ENCODE measurements at regions not wholly inside any gene's neighbourhood (a gene's known extent, or its start where the extent isn't known, plus 50 kb on each side); places are given as distances from the start of the nearest gene placed in this dataset.
"Not testable (repeated sequence)": the region's sequence is repeated elsewhere in the genome, so short reads cannot be mapped to it uniquely, and the experiment has no call there.

DNA sequence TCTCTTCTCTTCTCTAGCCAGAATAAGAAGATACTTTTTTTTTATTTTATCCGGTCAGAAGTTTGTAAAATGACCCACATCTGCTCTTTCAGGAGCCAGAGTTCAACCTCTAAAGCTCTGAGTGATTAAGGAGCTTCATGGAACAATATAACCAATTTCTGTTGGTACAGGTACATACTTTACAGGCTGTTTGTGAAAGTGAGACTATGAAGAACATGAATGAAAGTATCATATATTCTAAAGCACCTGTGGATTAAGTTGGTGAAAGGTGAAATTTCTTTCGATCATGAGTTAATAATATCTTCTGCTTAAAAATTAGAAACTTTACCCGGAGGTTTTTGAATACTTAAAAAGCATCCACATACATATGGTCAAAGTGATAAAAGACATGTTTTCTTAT lies 65.2 kb downstream of the DMRT2 start:
- DNase-seq (ENCODE audit: low spot score) = no peak

DNA sequence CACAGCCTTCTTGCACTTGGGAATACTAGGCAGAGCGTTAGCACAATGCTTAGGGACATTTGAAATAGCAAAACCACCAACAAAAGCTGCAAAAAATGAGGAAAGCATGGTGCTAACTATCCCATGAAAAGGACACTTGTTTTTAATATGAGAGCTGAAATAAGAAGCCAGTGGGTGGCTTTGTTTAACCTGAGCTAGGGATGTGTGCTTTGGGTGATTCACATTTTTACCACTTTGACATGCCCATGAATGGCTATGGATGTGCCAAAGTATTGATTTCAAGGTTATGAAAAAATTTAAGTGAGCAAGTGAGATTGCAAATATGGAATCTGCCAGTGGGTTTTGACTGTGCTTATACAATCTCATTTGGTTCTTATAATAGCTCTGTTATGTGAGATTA lies 67.3 kb downstream of the DMRT2 start:
- no peak for DNase-seq (ENCODE audit: low spot score)

DNA sequence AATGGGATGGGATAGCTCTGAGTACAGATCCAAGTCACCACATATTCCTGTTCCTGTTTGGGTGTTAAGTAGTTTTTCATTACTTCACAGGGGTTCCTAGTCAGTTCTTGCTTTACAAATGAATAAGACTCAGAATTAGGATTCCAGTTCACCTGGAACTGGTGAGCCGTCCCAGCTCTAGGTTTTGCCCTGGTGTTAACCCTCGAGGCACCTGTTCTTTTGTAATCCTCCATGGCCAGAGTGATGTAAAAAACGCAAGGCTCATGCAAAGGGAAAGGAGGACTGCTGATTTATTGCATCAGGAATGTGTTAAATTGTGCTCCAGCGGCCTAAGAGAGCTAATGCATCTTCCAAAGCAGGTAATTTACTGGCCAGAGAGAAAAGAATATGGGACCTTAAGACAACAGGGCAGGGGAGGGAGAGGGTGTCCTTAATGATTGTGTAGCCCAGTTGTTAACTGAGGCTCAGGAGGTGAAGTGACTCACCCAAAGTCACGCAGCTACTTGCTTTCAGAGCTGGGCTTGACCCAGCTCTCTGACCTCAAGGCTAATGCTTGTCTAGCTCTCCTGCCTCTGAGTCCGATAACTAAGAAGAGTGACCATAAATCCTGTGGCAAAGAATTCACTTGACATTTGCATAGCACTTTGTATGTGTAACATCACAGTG lies 70.5 kb downstream of the DMRT2 start:
- no peak for DNase-seq (ENCODE audit: low spot score)

DNA sequence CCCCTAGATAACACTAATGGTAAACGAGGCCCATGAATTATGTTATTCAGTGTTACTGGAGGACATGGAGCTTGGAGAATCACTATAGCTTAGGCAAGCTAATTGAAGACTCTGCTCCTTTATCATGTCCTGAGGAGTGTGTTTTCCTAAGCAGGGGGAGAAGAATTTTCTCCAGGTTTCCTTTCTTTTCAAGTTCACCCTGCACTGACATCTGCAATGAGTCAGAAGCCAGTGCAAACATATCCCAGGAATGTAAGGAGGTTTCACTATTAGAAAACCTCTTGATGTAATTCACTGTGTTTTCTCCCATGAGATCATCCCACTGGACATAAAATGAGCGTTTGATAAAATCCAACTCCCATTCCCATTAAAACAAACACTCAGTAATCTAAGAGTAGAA lies 75.6 kb downstream of the DMRT2 start:
- DNase-seq (ENCODE audit: low spot score) = no peak

DNA sequence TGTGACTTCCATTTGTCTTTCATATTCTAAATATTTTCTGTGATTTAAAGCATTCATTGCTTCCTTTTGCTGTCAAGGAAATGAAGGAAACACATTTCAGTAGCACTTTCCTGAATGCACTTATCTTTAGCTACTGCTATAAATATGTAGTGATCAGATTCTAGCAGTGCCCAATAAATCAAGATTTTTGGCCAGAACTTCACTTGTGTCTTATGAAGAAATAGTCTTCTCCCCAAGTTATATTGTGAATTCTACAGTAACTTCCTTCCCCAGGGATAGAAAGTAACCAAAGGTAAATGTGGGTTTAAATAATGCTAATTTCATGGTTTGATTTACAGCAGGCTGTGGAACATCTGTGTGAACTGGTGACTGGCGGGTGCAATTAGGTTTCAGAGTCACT lies 77.9 kb downstream of the DMRT2 start:
- no peak for DNase-seq (ENCODE audit: low spot score)

DNA sequence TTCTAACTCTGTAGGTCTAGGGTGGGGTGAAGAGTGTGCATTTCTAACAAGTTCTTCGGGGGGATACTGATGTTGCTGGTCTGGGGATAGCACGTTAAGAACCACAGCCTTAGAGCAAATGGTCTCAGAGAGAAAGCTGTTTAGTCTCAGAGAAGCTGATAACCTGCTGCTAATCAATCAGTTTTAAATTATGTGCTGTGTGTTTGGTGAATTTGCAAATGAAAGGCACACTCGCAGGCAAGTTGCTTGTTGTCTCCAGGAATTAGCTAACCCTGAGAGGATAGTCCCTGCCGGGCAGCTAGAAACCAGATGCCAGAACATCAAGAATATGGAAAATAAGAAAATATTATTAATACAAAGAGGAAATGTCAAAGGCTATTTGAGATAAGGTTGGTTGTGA lies 79.2 kb downstream of the DMRT2 start:
- no peak for DNase-seq (ENCODE audit: low spot score)

DNA sequence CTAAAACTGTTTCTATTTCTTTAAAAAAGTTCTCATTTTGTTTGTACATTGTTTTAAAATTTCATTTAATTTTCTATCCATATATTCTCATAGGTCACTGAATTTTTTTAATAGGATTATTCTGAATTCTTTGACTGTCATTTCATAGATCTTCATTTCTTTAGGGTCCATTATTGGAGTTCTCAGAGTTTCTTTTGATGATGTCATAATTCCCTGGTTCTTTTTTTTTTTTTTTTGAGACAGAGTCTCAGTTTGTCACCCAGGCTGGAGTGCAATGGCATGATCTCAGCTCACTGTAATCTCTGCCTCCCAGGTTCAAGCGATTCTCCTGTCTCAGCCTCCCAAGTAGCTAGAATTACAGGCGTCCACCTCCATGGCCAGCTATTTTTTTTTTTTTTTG lies 89.9 kb downstream of the DMRT2 start:
- DNase-seq (ENCODE audit: low spot score) = no peak

DNA sequence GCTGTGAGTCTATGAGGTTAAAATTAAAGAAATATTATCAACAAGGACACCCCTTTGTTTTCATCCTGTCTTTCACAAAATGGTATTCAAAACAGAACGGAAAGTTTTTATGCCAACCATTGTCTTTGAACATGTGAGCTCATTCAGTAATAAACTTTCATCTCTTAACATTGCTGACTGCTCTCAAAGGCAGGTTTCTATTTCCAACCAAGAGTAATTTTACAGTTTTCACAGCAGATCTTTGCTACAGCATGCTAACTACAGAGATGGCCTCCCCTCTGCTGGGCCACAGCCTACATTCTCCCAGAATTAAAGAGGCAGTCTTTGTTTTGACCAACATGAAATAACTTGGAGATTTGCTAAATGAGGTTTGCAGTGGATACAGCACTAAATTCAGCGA lies 101.5 kb downstream of the DMRT2 start:
- no peak for DNase-seq (ENCODE audit: low spot score)

DNA sequence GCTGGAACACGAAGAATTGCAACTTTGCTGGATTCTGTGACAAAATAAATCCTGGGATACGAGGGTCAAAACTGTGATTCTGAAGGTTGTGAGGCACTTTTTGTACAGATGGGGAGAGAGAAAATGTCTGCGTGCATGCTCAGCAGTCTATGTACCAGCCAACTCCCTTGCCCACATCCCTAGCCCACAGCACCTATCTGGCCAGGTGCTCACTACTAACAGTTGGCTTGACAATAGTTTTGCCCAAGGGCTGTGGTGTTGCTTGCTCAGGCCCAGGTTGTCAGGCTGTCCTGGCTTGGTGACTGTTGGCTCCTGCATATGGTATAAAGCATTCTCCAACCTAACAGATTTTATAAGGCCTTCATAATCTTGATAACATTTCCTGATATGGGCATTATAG lies 102.0 kb downstream of the DMRT2 start:
- no peak for DNase-seq (ENCODE audit: low spot score)

DNA sequence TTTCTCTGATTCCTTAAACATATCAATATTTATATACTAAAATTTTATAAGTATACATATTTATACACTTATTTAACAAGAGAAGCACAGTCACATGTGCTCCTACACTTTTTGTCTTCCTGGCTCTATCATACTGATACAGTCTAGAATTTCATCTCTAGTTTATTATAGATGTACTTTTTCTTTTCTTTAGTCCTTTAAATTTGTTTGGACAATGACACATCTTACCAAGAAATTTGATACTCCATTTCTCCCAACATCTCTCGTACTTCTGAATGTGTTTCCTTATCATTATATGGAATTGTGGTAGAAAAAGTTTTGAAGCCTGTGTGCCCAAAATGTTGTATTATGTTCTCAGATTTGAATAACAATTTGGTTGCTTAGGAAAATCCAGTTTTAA lies 104.6 kb downstream of the DMRT2 start:
- DNase-seq (ENCODE audit: low spot score) = no peak

DNA sequence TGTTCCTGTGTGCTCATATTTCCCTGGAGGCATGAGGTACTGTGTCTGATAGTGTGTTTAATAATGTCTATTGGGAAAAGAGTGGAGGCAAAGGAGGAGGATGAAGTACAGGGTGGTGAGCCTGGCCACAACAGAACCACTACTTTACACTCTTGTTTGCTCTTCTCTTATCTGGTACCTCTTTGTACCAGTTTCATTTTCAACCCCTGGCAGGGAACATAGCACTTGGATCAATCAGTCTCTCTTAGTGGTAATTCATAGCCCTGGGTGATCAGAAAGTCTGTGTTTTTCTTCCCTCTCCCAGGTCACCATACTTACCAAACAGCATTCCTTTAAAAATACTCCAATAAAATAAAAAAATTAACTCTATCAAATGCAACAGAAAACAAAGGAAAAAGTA lies 105.4 kb downstream of the DMRT2 start:
- DNase-seq (ENCODE audit: low spot score) = no peak

DNA sequence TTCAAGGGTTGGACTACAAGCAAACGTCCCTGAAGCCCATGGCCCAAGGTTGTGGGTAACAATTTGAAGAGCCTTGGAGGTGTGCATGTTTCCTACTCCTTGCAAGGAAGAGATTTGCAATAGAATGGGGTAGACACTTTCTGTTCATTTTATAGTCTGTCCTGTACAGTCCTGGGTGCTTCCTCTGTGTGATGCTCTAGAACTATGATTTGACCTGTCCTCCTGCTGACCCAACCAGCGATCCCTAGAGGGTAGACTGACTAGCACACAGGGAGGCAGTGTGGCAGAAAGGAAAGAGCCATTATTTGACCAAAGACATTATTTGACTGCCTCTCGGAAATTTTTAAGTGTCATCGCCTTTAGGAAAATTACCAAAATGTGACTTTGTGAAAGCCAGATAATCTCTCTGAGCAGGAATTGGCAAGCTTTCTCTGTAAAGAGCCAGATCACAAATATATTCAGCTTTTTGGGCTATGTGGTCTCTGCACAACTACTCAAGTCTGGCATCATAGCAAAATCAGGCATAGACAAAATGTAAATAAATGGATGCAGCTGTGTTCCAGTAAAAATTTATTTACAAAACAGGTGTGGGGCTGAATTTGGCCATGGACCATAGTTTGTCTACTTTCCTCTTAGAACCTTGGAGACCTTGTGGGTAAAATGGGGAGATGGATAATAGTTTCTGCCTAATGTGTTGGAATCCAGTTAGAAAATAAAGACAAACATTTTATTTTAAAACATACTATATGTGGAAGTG lies 106.8 kb downstream of the DMRT2 start:
- DNase-seq (ENCODE audit: low spot score) = no peak

DNA sequence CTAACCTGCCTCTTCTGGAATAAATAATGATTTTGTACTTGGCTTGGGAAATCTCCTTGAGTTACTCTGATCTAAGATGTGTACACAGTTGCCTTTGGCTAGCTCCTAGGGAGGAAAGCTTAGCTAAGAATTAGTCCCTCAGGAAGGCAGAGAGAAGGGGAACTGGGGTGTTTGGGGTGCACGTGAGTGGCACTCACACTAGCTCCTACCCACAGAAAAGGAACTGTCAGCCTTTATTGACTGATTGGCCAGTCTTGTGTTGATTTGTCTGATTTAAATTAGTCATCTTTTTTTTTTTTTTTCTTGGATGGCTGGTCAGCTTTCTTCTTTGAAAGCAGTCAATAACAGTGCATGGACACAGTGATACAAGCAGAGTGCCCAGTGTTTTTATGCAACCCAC lies 107.7 kb downstream of the DMRT2 start:
- DNase-seq (ENCODE audit: low spot score) = no peak

DNA sequence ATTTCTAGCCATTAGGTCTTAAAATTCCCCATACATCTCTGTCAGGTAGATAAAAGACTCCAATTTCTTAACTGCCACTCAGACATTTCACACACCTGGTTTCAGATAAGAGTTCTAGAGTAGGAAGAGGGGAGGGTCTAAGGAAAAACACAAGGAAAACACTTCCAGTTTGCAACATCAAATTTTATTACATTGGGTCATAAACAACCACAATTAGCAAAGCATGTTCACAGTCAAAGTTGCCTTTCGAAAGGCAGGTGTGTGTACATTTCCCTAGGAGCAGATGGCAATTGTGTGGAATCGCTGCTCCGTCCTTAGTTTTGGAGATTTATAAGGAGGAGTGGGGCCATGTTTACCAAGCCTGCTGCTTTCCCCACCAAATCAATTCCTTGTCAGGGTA lies 120.8 kb downstream of the DMRT2 start:
- DNase-seq (ENCODE audit: low spot score) = no peak

DNA sequence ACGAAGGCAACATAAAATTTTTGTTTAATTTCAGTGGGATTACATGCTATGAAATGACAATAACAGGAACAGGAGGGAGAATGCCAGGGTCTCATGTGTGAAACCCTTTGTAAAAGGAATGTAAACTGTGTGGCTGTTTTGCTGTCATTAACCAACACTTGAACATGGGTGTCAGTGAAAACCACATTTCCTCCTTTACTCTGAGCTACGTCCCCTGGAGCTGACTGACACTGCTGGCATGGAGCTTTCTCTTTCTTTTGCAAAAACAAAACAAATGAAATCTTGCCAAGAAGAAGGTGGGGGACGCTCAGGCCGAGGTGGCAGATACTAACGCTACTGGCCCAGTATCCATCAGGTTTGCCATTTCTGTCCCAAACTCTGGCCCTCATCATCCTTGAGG lies 121.4 kb downstream of the DMRT2 start:
- DNase-seq (ENCODE audit: low spot score) = no peak

DNA sequence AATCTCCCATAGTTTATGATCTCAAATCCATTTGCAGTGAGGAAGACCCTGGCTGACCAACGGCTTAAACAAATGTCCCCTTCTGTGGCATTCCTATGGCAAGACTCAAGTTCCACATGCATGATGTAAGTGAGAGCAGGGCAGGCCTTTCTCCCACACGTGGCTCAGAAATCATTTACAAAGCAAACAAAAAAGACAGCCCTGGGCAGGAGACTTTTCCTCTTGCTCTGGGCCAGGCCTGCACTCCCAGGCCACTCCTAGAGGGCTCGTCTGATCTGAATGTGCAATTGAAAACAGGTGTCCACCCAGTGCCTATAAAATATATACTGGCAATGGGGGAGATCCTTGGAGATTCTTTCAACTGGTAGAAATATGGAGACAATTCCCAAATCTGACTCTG lies 123.1 kb downstream of the DMRT2 start:
- no peak for DNase-seq (ENCODE audit: low spot score)

DNA sequence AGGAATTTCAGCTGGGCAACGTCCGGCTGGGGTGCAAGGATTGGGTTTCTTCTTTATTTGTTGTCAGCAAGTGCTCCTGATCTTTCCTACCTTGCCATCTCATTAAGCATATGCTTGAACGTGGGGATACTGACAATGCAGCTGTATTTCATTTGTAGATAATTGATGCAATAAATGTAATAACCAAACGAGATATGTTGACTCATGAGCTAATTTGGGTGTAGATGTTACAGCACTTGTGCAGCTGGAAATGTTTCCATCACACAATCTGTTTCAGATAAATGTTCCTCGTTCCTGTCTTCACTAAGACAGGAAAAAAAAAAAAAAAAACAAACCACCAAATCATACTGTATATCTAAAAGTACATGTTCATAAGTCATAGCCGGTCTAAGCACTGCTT lies 123.8 kb downstream of the DMRT2 start:
- no peak for DNase-seq (ENCODE audit: low spot score)

DNA sequence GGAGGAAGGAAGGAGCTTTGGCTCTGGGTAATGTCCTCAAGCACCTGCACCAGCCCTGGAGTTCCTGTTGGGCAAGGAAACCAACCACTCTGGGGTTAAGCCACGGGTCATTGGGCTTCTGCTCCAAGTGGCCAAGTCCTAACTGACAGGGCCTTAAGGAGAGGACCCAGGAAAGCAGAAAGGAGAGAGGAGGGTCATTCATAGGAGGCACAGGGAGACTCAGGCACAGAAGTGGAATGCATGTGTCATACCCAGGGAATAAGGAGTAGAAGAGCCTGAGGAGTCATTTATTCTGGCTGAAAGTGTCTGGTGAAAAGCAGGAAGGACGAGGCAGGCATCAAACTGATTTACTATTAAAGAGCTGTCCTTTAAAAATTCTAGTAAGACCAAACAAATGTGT lies 129.2 kb downstream of the DMRT2 start:
- no peak for DNase-seq (ENCODE audit: low spot score)

DNA sequence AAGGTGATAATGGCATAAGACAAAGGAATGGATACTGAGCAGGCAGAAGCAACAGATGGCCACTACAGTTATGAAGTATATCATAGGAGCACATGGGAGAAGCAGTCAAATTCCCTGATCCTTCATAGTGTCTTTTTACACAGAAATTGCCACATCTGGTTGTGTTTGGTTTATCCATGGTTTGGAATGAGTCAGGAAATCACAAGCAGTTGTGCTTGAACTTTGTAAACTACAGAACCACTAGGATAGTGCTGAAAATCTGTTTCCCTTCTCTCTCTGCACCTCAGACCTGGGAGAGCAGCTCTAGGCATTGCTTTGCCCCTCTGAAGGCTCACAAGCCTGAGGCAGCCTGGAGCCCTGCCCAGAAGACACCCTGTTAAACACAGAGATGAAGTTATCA lies 134.0 kb downstream of the DMRT2 start:
- DNase-seq (ENCODE audit: low spot score) = no peak

DNA sequence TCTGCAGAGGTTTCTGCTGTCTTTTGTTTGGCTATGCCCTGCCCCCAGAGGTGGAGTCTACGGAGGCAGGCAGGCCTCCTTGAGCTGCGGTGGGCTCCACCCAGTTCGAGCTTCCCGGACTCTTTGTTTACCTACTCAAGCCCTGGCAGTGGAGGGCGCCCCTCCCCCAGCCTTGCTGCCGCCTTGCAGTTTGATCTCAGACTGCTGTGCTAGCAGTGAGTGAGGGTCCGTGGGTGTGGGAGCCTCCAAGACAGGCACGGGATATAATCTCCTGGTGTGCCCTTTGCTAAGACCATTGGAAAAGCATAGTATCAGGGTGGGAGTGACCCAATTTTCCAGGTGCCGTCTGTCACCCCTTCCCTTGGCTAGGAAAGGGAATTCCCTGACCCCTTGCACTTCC lies 137.0 kb downstream of the DMRT2 start:
- not testable (repeated sequence) for DNase-seq (ENCODE audit: low spot score)

DNA sequence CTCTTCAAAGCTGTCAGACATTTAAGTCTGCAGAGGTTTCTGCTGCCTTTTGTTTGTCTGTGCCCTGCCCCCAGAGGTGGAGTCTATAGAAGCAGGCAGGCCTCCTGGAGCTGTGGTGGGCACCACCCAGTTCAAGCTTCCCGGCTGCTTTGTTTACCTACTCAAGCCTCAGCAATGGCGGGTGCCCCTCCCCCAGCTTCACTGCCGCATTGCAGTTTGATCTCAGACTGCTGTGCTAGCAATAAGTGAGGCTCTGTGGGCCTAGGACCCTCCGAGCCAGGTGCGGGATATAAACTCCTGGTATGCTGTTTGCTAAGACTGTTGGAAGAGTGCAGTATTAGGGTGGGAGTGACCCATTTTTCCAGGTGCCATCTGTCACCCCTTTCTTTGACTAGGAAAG lies 145.5 kb downstream of the DMRT2 start:
- DNase-seq (ENCODE audit: low spot score) = not testable (repeated sequence)

DNA sequence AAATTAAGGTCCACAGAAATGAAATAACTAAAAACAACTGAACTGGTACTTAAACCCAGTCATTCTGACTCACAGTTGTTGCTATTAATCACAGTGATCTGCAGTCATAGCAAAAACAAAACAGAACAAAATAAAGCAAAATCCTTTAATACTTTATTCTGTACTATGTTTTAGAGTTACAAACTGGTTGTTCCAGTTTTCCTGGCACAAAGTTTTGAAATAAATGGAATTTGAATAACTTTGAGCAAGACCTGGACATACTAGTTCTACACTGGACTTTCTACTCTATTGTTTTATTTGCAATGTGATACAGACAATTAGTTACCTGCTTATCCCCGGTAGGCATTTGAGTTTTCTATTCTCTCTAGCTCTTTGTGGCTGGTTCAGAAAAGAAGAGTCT lies 147.9 kb downstream of the DMRT2 start:
- no peak for DNase-seq (ENCODE audit: low spot score)

DNA sequence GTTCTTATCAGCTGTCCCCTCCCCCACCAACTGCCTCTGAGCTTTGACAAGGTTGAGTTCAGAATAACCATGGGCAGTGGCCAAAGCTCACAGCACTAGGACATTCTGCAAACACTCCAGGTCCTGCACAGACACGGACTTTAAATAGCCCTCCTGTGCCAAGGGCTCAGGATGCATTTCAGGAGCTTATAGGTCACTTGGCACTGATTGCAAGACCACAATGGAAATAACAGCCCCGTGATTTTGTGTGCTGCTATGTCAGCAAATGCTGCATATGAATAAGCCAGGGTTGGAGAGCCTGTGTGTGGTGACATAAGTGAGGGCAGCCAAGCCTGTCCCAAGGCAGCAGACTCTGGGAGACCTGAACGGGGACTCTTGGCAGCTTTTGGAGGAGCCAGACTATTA lies 150.7 kb downstream of the DMRT2 start:
- DNase-seq (ENCODE audit: low spot score) = no peak

DNA sequence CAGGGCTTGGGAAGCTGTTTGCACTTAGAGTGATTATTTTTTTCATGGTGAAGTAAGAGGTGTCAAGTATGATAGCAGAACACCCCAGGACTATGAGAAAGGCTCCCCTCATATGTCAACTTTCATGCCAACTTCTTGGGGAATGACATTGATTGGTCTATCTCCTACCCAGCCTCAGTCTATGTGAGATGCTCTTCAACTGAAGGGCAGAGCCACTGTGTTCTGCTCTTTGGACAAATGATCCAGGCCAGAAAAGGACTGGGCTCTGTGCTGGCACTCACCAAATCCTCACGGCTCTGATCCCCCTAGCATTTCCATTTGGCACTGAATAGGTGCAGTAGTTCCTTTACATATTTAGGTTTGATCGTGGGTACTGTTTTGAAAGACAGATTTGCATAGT lies 151.1 kb downstream of the DMRT2 start:
- no peak for DNase-seq (ENCODE audit: low spot score)
